ENCODE measurements at regions not wholly inside any gene's neighbourhood (a gene's known extent, or its start where the extent isn't known, plus 50 kb on each side); places are given as distances from the start of the nearest gene placed in this dataset.

DNA sequence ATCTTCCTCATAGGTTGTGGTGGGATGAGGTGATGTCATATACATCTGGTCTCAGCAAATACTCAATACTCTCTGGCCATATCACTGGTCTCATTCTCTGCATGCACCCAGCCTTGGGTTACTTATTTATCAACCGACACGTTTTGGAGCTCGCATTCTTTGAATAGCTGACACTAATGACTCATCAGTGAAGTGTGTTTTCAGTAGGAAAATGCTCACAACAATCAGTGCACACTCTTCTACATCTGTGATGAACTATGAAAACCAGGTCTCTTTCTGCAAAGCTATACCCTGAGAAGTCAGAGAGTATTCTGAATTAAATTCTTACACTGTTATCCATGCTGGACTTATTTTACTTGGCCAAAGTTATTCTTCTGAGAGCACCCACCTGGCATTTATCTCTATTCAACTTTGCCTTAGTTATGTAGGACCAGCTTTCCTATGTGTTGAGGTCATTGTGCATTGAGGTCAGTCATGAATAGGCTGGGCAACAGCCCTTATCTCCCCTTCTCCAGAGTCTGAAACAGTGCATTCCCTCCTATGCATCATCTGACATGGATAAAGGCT, 58.7 kb upstream of the DHX15 start:
- ATAC-seq: peak in 3 of 4 donors; percentile 22 to 65 (median 61)
- peaks cover 0 to 4% (median 0%) of the 10 kb centered on the region in 12 donors for H3K9me3 ChIP-seq
- WGBS, 4 donors: 10 to 29% (median 22%) methylated on average over 3 of the region's 3 CpGs
- TF ChIP-seq, protein P1, sequence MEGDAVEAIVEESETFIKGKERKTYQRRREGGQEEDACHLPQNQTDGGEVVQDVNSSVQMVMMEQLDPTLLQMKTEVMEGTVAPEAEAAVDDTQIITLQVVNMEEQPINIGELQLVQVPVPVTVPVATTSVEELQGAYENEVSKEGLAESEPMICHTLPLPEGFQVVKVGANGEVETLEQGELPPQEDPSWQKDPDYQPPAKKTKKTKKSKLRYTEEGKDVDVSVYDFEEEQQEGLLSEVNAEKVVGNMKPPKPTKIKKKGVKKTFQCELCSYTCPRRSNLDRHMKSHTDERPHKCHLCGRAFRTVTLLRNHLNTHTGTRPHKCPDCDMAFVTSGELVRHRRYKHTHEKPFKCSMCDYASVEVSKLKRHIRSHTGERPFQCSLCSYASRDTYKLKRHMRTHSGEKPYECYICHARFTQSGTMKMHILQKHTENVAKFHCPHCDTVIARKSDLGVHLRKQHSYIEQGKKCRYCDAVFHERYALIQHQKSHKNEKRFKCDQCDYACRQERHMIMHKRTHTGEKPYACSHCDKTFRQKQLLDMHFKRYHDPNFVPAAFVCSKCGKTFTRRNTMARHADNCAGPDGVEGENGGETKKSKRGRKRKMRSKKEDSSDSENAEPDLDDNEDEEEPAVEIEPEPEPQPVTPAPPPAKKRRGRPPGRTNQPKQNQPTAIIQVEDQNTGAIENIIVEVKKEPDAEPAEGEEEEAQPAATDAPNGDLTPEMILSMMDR (IDR thresholded peaks at IDR 0.05): no peak
- TF ChIP-seq POLR2A (IDR thresholded peaks at IDR 0.05): no peak
- intact Hi-C loops (cut with DNase I): no loop called here
- peaks cover 0 to 12% (median 2%) of the 10 kb centered on the region in 12 donors for H3K4me1 ChIP-seq
- no peaks in the 10 kb centered on the region for H3K27me3 ChIP-seq
- H3K27ac ChIP-seq: no peak overlapping the region
- DNase-seq: no peak
- H3K4me3 ChIP-seq: no peak overlapping the region
- no peaks in the 10 kb centered on the region for H3K36me3 ChIP-seq

DNA sequence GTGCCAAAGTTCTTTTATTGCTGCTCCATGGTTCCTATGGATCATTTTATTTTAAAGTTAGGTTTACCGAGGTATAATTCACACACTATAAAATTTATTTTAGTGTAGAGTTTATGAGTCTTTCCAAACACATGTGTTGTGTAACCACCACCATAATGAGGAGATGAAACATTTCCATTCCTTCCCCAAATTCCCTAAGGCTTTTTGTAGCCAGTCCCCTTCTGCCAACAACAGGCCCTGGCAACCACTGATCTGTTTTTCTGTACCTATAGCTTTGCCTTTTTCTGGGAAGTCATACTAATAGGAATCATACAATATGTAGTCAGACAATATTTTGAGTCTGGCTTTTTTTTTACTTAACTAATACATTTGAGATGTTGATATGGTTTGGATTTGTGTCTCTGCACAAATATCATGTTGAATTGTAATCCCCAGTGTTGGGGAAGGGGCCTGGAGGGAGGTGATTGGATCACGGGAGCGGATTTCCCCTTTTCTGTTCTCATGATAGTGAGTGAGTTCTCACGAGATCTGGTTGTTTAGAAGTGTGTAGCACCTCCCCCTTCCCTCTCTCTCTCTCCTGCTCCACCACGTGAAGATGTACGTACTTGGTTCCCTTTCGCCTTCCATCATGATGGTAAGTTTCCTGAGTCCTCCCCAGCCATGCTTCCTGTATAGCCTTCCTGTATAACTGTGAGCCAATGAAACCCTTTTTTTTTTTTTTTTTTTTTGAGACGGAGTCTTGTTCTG, 59.6 kb upstream of the DHX15 start:
- no peak for ATAC-seq
- H3K36me3 ChIP-seq: no peaks in the 10 kb centered on the region
- intact Hi-C loops (cut with DNase I): no loop called here
- no peaks in the 10 kb centered on the region for H3K27me3 ChIP-seq
- peaks cover 0 to 4% (median 0%) of the 10 kb centered on the region in 12 donors for H3K9me3 ChIP-seq
- no peak for DNase-seq
- WGBS, 4 donors: 70 to 78% (median 71%) methylated on average over 8 of the region's 8 CpGs
- TF ChIP-seq, protein P1 (IDR thresholded peaks at IDR 0.05): no peak
- TF ChIP-seq POLR2A (IDR thresholded peaks at IDR 0.05): no peak
- no peak overlapping the region for H3K4me3 ChIP-seq
- H3K27ac ChIP-seq: no peak overlapping the region
- H3K4me1 ChIP-seq: peaks cover 0 to 12% (median 2%) of the 10 kb centered on the region in 12 donors

DNA sequence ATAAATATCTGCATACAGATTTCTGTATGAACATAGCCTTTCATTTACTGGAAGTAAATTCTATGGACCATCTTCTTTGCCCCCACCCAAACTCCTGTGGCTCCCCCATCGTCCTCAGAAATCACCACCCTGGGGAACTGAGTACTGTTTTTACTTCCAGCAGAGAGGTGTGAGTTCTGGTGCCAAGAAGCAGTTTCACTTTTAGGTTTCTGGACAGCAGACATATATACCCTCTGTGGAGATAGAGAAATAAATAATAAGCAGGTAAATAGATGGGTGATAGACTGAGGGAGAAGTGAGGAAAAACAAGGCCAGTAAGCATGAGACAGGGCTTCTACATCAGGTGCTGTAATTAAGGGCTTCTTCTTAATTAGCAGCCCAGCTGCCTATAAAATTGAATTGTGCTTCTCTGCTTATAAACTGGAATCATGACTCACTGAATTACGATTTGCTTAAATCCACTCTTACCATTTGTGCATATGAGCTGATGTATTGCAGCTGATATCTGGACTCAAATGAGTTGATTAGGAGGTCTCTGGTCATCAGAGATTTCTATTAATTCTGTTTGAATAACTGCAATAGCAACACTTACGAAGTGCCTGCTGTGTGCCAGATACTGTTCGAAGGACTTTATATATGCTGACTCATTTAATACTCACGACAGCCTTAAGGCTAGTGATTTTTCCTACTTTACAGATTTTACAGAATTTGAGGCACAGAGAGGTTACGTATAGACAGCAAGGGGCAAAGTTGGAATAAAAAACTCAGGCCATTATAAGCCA, 60.8 kb upstream of the DHX15 start:
- 61 to 80% (median 66%) methylated on average over 6 of the region's 6 CpGs for WGBS, 4 donors
- no peaks in the 10 kb centered on the region for H3K36me3 ChIP-seq
- peaks cover 0 to 4% (median 0%) of the 10 kb centered on the region in 12 donors for H3K9me3 ChIP-seq
- peak in 1 of 4 donors; percentile 31 for ATAC-seq
- H3K4me1 ChIP-seq: peaks cover 0 to 12% (median 2%) of the 10 kb centered on the region in 12 donors
- DNase-seq: no peak
- intact Hi-C loops (cut with DNase I): no loop called here
- H3K27ac ChIP-seq: no peak overlapping the region
- no peak for TF ChIP-seq POLR2A (IDR thresholded peaks at IDR 0.05)
- TF ChIP-seq, protein P1 (IDR thresholded peaks at IDR 0.05): no peak
- H3K27me3 ChIP-seq: no peaks in the 10 kb centered on the region
- no peak overlapping the region for H3K4me3 ChIP-seq
